ENCODE measurements at regions not wholly inside any gene's neighbourhood (a gene's known extent, or its start where the extent isn't known, plus 50 kb on each side); places are given as distances from the start of the nearest gene placed in this dataset.

DNA sequence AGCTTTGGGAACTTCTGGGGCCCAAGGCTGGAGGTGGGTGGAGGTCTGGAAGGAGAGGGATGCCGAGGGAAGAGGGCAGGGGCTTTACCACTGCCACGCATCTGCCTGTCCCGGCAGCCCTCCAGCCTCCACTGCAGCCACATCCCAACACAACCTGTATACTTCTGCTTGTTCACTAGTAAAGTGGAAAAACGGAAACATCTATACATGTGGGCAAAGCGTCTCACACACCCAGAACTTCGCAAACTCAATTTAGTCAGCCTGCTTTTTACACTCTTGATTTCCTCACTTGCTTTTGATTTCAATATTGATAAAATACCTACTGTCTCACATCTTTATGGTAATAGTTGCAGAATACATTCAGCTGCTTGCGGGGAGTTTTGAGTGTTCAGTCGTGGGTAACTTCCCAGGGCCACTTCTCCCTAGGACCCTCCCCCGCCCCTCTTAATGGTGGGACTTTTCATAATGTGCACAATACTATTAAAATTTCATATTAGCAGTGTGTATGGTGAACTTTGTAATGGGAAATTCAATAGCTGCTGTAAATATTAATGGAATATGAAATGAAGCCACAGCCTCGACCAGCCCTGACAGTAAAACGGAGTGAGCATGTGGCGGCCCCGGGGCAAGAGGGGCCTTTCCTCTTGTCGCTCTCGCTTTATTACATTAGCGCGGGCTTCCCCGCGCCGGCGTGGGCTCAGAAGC is 85.2 kb downstream of the NR2F2 start:
- DNase-seq, result no peak

DNA sequence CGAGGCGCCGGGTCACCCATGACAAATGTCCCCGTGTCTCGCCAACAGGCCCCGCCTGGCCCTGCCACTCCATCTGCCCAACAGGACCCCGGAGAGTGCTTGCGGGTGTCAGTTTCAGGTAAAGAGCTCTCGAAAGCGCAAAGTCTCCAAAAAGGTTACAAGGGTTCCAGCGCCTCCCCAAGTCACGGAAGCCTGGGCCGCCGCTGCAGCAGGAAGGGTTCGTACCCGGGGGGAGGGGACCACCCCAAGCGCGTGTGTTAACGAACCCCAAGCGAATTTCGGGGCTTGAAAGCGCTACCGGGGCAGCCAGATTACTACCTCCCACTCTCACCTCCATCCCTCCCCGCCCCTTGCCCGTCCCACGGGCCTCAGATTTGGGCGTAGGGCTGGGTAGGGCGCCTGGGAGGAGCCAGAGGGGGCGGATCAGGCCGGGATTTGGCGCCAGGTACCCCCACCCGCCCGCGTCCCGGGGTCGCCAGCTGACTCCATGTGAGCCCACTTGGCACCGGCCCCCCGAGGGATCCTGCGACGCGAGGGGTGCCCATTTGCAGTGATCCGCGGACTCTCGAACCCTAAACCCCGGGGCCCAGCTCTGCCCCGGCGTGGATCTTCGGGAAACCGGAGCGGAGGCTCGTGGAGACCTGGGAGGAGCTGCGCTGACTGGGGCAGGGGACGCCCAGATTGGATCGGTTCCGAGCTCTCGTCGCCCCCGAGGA is 85.9 kb downstream of the NR2F2 start:
- DNase-seq, result no peak

DNA sequence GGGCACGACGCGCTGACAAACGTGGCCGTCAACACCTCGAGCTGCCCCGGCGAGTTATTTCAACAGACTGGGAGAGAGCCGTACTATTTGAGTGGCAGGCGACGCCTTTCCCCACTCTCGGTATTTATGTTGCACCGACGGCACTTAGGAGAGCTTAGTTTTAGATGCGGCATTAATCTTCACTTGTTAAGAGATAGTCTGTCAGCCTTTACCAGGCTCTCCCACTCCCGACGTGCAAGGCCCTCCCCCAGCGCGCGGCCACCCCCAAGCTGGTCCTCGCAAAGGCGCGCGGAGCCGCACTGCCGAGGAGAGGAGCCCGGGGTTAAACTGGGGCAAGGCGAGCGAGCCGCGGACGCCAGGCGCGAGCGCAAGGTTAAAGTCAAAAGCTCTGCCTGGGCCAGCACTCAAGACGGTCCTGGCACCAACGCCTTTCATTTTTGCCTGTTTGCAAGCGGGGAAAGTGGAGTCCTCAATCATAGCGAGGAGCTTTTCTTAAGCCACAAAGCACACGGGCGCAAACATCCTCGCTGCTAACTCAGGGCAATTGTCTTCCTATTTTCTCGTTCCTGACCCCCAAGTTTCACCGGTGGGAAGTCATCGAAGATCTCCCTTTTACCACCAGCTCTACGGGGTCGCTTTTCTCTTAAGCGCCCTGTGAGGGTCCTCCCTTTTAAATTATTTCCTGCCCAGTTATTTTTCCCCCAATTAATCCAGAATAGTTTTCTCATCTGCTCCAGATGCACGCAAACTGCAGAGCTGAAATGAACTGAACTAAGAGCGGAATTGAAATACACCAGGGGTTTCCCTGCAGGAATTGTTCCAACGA is 86.6 kb downstream of the NR2F2 start:
- DNase-seq, result no peak

DNA sequence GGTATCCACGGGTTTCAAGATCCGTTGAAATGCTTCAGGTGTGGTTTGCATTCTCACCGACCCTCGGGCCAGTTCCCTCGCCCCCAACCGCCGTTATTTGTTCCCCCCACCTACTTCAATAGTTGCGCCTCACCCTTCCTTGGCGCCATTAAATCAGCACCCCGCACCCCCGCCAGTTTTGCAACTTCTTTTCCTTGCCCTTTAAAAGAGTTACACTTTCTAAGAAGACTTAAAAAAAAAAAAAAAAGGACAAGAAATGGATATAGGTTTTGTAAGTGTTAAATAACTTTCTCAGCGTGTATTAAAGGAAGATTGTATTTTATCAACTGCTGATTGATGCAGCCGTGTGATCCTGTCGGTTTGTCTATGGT is 87.2 kb downstream of the NR2F2 start:
- DNase-seq, result no peak

DNA sequence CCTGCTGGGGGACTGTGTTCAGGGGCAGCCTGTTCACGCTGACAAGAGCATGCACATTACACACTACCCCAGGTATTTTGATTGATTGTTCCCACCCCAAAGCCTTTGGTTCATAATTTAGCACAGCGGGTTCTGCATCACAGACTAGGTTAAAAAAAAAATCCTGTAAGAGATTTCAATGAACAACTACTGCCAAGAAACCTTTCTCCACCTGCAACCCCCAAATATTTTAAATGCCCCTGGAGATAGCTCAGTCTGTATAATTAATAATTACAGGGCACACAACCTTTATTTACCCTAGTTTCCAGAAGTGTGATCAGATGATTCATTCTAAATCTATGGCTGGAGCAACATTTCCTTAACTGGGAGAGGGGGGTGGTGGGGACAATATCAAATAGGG is 87.6 kb downstream of the NR2F2 start:
- DNase-seq, result no peak

DNA sequence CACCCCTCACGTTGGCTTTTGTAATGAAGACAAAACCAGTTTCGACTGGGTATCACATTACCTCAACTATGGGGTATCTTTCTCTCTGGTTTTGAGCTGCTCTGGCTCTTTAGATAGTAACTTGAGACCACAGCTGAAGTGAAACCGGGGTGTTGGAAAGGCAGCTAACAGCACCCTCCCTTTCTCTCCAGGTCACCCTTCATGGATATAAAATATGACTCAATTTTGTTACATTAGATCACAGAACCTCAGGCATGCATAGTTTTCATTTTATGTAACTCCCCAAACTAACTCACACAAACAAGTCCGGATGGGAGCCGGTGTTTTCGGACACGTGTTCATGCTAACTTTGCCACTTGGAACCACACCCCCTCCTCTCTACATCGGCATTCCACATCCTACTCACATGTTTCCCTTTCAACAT is 90.7 kb downstream of the NR2F2 start:
- DNase-seq, result no peak

DNA sequence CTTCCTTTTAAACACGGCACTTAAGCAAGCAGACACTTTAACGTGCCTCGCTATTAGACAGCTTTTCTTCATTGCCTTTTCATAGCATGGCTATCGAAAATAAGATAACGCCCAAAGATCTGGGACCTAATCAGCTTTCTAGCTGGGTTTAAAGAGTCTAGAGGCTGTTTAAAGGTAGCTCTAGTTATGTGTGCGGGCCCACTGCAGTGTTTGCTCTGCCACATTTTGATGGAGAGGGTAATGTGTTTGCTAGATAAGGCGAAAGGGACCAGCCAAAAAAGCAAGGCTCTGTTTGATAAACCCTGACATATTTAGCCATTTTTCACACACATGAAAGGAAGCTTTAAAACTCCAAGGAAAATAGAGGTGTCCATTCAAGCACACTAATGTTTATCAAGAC is 91.6 kb downstream of the NR2F2 start:
- no peak for DNase-seq

DNA sequence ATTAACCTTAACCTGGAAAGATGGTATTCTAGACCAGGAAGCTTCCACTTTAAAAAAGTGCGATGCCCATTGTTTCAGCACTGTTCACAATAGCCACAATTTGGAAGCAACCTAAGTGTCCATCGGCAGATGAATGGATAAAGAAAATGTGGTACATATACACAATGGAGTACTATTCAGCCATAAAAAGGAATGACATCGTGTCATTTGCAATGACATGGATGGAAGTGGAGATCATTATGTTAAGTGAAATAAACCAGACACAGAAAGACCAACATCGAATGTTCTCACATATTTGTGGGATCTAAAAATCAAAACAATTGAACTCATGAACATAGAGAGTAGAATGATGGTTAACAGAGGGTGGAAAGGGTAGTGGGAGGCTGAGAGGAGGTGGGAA is 94.2 kb downstream of the NR2F2 start:
- DNase-seq, result no peak

DNA sequence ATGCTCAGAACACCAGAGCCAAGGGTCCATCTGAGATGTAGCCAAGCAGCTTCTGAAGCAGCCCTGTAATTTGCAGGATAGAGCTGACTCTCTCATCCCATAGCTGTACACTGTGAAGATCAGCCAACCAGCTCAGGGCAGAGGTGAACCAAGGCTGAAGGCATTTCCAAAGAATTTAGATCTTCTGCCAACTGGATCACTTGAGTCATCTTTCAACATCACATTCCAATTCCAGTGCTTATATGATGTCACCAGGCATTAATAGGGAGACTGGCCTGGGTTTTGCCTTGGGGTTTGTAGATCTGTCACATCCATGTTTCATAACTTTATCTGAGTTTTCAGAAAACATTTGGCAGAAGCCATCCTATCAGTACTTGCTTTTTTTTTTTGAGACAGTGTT is 98.2 kb downstream of the NR2F2 start:
- DNase-seq, result no peak

DNA sequence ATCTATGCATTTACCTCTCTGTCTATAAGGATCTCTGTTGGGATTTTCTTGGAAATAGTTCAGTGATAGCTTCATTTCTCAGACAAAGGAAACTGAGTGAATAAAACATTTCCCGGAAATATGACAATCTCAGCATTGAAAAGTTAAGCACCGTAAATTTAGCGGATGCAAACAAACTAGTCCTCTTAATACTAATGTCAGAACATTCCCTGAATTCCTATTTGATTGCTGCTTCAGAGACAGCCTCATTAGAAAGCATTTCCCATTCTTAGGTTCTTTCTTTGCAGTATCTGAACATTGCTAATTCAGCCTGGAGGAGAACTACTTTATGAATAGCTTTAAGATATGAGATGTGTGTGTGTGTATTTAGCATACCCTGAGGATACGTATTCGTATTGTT is 101.3 kb downstream of the NR2F2 start:
- DNase-seq, result no peak

DNA sequence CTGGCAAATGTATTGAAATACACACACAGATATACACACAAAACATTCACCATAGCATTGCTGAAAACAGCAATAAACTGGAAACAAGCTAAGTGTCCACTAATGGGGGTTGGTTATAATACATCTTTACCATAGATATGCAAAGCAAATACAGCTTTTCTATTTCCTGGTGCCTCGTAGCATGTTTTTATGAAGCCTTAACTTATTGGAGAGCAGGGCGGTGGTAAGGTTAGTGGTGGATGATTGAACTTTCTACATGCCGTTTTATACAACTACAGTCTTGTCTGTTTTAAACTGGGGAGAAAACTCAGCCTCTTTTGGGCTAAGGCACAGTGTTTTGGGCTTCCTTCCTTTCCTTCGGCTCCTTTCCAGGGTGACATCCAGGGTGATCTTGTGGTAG is 104.5 kb downstream of the NR2F2 start:
- no peak for DNase-seq

DNA sequence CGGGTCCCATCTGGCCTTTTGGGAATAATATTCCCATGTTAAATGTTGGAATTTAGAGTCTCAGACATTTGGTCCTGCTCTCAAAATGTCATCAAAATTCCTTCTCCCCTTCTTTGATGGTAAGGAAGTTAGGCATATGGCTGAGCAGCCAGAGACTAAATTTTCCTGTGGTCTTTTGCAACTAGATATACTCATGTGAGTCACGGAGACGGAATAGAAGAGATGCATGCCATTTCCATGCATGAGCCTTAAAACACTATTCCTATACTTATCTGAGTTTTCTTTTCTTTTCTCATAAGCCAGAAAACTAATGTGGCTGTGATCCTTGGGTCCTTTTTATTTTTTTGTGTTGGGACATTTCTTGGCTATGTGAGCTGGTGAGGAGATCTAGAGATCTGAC is 105.3 kb downstream of the NR2F2 start:
- no peak for DNase-seq

DNA sequence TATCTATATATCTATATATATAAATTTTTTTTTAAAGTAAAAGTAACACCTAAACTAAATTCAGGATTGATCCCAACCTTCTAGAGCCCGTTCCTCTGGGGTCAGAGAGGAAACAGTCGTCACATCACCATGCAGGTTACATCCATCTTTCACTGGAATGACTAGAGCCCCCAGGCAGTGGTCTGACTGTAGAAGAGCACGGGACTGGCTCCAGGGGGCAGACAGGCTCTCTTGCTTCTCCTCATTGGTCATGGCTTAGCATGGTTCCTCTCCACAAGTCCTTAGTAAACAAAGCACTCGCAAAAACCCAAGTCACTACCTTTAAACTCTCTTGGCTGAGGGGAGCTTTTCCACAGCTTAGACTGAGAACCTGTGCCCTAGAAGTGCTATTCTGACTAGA is 110.5 kb downstream of the NR2F2 start:
- DNase-seq, result no peak

DNA sequence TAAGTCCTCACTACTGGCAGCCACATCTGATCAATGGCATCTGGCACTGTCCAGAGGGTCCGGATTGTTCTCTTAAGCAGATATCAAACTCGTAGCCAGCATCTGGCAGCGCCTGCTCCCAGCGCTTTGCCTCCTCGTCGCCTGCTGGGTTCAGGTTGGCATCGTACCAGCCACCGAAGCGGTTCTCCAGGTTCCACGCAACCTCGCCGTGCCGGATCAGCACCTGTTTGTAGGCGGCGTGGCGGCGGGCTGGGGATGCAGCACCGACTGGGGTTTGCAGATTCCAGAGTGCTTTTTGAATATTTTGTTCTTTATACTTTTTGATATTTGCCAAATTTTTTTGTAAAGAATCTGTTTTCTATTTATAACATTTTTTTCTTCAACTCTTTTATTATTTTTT is 111.6 kb downstream of the NR2F2 start:
- DNase-seq, result no peak

DNA sequence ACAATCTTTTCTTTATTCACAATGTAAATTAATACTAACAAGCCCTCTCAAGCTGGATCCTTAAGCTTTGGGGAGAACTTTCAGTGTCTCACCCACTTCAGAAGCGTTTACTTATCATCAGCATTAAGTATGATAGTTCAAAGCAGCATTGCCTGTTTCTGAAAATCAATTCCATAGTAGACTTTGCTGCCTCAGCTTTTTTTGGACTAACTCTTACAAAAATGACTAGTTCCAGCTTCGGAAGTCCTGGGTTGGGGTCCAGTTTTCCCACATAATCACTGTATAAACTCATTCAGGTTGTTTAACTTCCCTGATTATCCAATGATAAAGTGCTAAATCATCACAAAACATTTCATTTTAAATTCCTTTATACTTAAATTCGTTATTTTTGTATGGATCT is 114.4 kb downstream of the NR2F2 start:
- DNase-seq, result no peak

DNA sequence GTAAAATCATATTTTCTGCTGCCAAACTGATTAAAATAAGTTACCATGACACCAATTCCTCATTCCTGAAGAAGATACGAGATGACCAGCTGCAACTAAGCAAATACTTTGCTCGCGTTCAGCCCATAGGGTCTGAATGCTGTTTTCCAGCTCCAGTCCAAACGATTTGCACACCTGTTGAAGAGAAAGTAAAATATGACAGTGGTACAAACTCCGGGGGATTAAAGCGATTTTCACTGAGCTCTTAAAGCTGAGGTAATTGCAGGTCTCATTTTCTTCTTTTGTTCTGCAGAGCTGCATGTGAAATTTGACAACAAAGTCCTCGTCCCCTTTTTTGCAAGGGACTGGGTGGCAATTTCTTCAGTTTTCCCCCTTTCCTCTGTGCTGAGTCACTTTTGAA is 118.4 kb downstream of the NR2F2 start:
- DNase-seq, result no peak

DNA sequence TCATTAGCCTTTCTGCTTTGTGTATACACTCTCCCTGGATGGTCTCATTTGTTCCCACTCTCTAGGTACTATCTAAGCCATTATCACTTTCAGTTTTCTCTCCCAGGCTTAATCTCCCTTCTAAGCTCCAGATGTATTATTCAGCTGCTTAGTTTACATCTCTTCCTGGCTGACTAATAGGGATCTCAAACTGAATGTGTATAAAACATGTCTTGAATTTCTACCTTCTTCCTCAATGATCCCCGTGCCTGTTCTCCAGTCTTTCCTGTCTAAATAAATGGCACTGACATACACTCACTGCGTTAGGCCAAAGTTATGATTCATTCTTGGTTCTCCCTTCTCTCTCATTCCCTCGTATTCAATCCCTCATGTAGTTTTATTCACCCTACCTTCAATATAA is 127.3 kb downstream of the NR2F2 start:
- no peak for DNase-seq

DNA sequence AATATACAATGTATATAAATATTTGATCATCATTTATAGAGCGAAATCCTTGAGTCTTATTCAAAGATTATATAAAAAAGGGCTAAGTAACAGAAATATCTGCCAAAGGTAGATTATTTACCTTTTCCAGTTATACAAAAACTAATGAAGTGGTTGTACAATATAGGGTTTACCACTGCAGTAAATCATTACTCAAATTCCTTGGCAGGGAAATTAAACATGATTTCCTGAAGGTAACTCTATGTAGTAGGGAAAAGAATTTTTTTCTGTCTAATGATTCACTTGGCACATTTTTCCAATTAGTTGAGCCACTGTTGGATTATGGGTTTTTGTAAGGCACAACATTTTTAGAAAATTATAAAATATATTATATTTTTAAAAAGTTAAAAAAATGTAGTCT is 129.6 kb downstream of the NR2F2 start:
- DNase-seq, result no peak

DNA sequence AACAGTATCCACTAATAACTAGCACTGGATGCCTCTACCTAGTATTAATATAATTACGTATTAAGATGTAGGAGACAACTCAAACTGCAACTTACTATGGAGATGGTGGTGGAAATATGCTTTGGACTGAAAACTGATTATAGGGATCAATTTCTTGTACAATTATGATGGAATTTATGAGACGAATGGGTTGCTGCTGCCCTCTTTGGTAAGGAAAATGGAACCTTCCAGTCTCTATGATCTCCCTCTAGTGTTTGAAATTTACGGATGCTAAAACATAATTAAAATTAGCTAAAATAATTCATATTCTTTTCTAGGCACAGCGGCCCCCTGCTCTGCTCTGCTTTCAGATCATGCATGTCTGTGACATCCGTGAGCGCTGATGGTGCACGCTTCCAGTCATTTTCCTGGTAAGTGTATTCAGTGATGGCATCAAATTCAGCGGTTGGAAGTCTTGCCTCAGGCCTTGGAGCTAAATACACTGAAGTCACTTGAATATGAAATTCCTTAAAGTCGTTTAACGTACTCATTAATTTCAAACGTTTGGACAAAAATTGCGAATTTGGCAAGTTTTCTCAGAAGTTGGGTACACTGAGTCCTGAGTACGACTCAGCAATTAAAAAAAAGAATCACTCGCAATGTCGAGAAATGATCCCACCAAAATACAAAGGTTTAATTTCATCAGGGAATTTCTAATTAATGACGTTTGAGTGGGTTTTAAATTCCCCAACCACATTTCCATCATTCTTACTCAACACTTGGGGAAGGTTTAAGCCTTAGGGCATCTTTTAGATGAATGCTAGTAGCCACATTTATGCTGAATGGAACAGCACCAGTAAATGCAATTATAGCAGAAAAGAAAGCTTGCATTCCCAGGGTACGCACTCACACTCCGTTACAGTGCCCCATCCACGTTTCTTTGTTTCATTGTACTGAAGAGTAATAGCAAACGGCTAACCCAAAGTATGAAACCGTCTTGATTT is 132.6 kb downstream of the NR2F2 start:
- no peak for DNase-seq

DNA sequence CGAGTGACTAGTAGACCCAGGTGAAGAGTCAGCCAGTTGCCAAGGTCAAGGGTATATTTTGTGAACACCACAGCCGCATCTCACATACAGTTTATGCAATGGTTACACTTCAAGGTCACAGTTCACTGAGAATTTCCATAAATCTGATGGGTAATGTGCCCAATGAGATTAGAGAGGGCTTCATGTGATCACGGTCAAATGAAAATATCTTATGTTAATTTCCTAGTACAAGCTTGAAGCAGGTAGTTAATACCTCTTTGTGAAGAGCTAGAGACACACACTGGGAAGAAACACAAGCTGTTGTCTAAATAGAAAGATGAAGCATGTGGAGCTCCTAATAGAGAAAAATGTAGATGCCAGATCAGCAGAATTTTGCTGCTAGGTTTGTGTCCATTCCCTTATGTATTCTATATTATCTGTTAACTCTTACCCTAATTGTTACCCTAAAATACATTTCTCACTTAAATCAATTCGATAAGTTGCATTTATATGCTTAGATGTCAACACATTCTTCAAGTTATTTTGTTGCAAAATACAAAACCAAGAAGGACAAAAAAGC is 136.0 kb downstream of the NR2F2 start:
- DNase-seq, result no peak

DNA sequence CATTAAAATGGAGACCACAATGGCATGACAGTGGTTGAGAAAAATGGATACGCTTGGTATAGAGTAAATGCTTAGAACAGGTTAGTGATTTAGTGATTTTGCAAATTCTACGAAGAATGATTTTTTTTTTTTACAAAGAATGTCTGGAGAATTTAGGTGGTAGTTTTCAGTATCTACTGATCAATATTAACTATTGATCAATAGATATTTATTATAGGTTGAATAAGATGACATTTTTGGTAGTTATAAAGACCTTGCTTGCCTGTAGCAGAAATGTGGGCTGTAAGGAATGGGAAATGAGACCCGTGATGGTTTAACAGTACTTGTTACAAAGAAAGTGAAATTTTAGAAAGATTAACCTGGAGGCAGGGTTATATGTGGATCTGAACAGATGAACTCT is 137.5 kb downstream of the NR2F2 start:
- no peak for DNase-seq

DNA sequence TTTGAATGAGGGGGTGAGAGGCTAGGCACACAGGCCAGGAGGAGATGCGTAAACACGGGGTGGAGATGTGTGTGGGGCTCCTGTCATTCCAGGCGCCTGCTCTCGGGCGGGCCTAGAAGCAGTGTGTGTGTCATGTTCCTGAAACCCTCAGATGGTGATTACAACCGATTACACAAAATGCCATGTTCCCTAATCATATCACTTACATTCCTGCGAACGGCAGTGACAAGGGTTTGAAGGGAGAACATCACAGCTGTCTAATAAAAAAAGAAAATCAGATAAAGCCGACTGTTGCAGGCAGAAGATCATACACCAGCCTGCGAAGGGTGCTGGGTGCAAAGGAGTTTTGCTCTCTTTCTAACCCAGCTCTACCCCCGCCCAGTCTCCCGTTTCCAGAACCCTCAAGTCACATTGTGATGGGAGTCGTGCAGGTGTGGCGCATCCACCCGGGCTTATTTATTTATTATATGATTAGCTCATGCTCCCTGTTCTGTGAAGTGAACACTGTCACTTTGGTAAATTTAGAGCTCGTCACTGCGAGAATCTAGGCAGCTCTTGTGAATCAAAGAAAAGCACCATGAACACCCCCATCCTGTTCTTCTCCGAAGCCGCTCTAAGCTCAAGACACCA is 140.3 kb downstream of the NR2F2 start:
- no peak for DNase-seq

All from CD4-positive, alpha-beta T cell treated with Interleukin-4 for 1 hour (primary cell).